Prostate gland (tissue), 2 donors: ENCODE measurements at regions not wholly inside any gene's neighbourhood (a gene's known extent, or its start where the extent isn't known, plus 50 kb on each side); places are given as distances from the start of the nearest gene placed in this dataset.

Experiments
- CTCF ChIP-seq, 4 experiments: fragments of 200-600 bp in 2 of 4; fragments of 450-650 bp in 2 of 4; sonication (generic) in 2 of 4; IDR thresholded peaks; 1 replicate in 3 of 4; 2 replicates in 1 of 4; pipeline ENCODE4 v1.5.1; 2016 to 2019; ENCODE audit warnings: antibody characterized with exemption in 4 of 4, mild to moderate bottlenecking in 2 of 4, moderate library complexity in 2 of 4
- POLR2AphosphoS5 ChIP-seq: sonication (generic); formaldehyde crosslinking; IDR thresholded peaks from one replicate; pipeline ENCODE4 v1.6.1; 2017; ENCODE audit warnings: antibody characterized with exemption

GRCh38 chr7:17487343-17487742 is 188.9 kb downstream of the AHR start:
- TF ChIP-seq POLR2AphosphoS5 (no peak), CTCF (IDR thresholded peaks at IDR 0.05) (no peak)
